Tibial nerve (tissue), 4 donors: ENCODE measurements at regions not wholly inside any gene's neighbourhood (a gene's known extent, or its start where the extent isn't known, plus 50 kb on each side); places are given as distances from the start of the nearest gene placed in this dataset.

ENCODE experiments used
- DNase-seq, 2 donors: peaks; one replicate each; pipeline ENCODE4 v3.0.0-alpha.2; 2019; ENCODE audit warnings: low spot score in 2 of 2
- H3K27ac ChIP-seq, 4 donors: fragments of 200-600 bp; sonication (generic) in 3 of 4; one replicate each; pipeline ENCODE4 v1.5.1; 2017 to 2019; ENCODE audit warnings: mild to moderate bottlenecking in 1 of 4
- H3K27me3 ChIP-seq, 2 donors: fragments of 200-600 bp; sonication (generic) in 1 of 2; one replicate each; pipeline versions ENCODE4 v1.5.1 to v1.6.0; 2017 to 2019
- H3K36me3 ChIP-seq, 3 donors: fragments of 200-600 bp; sonication (generic); one replicate each; pipeline ENCODE4 v1.5.1; 2018 to 2019
- H3K4me1 ChIP-seq, 4 donors: fragments of 200-600 bp; sonication (generic) in 3 of 4; one replicate each; pipeline ENCODE4 v1.5.1; 2017 to 2019
- H3K4me3 ChIP-seq, 4 donors: fragments of 200-600 bp; sonication (generic) in 3 of 4; one replicate each; pipeline ENCODE4 v1.5.1; 2017 to 2019; ENCODE audit warnings: mild to moderate bottlenecking in 1 of 4, moderate library complexity in 1 of 4
- H3K9me3 ChIP-seq, 4 donors: fragments of 200-600 bp; sonication (generic) in 3 of 4; one replicate each; pipeline ENCODE4 v1.5.1; 2017 to 2019
- EP300 ChIP-seq, 2 donors: sonication (generic); formaldehyde crosslinking; IDR thresholded peaks; one replicate each; pipeline ENCODE4 v1.6.1; 2017; ENCODE audit warnings: antibody characterized with exemption in 2 of 2, mild to moderate bottlenecking in 1 of 2
- POLR2A ChIP-seq, 2 donors: fragments of 450-650 bp; IDR thresholded peaks; one replicate each; pipeline ENCODE4 v1.6.1; 2017; ENCODE audit warnings: antibody characterized with exemption in 2 of 2, mild to moderate bottlenecking in 2 of 2, moderate library complexity in 2 of 2
- WGBS, 2 donors: methylation state at CpG; one replicate each; pipeline ENCODE4 v1.1.5; 2018; 5-methylcytosine and 5-hydroxymethylcytosine counted together
- TF ChIP-seq, protein P1 (sequence below), 5 experiments: fragments of 200-600 bp in 3 of 5; fragments of 450-650 bp in 2 of 5; sonication (generic) in 3 of 5; IDR thresholded peaks; one replicate each; pipeline ENCODE4 v1.5.1; 2016 to 2019; ENCODE audit warnings: antibody characterized with exemption in 5 of 5, mild to moderate bottlenecking in 3 of 5, moderate library complexity in 2 of 5

DNA sequence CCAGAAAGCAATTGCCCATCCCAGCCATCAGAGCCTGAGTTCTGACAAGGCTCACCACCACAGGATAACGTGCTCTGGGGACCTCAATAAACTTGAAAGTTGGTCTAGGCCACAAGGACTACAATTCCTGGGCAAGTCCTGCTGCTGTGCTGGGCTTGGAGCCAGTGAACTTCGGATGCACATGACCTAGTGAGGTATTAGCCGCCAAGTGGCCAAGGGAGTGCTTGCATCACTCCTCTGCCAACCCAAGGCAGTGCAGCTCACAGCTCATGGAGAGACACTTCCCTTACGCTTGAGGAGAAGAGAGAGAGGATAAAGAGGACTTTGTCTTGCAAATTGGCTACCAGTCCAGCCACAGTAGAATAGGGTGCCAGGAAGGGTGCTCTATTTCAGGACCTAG, 219.6 kb downstream of the MBD2 start:
- Histone ChIP-seq H3K4me1 (no peaks in the 10 kb centered on the region), H3K27ac (no peak overlapping the region), H3K4me3 (no peak overlapping the region), H3K9me3 (no peaks in the 10 kb centered on the region), H3K27me3 (no peaks in the 10 kb centered on the region), H3K36me3 (no peaks in the 10 kb centered on the region)
- no peak for DNase-seq
- 67 to 72% methylated on average over 3 to 4 of the region's 4 CpGs for WGBS, 2 donors
- no peak for TF ChIP-seq POLR2A (IDR thresholded peaks at IDR 0.05)
- TF ChIP-seq, protein P1, sequence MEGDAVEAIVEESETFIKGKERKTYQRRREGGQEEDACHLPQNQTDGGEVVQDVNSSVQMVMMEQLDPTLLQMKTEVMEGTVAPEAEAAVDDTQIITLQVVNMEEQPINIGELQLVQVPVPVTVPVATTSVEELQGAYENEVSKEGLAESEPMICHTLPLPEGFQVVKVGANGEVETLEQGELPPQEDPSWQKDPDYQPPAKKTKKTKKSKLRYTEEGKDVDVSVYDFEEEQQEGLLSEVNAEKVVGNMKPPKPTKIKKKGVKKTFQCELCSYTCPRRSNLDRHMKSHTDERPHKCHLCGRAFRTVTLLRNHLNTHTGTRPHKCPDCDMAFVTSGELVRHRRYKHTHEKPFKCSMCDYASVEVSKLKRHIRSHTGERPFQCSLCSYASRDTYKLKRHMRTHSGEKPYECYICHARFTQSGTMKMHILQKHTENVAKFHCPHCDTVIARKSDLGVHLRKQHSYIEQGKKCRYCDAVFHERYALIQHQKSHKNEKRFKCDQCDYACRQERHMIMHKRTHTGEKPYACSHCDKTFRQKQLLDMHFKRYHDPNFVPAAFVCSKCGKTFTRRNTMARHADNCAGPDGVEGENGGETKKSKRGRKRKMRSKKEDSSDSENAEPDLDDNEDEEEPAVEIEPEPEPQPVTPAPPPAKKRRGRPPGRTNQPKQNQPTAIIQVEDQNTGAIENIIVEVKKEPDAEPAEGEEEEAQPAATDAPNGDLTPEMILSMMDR (IDR thresholded peaks at IDR 0.05): no peak
- no peak for TF ChIP-seq EP300 (IDR thresholded peaks at IDR 0.05)

DNA sequence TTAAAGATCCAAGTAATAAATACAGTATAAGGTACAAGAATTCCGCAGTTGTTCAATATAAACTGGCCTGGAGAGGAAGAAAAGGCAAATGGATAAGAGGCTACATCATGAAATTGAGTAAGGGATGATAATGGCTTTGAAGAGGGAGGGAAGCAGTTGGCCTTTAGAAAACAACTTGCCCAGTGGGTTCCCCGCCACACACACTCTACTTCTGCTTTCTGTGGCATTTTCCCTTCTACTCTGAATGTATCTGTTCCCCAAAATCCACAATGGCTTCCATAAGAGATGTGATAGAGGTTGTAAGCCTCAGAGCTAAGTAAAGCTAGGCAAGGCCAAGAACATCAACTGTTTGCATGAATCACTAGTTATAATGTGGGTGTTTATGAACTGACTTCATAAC, 221.3 kb downstream of the MBD2 start:
- DNase-seq: no peak
- Histone ChIP-seq H3K27ac (no peak overlapping the region), H3K4me3 (no peak overlapping the region), H3K9me3 (no peaks in the 10 kb centered on the region), H3K36me3 (no peaks in the 10 kb centered on the region), H3K27me3 (no peaks in the 10 kb centered on the region), H3K4me1 (no peaks in the 10 kb centered on the region)
- WGBS, 2 donors: 93% methylated on average over 2 of the region's 2 CpGs
- TF ChIP-seq, protein P1 (IDR thresholded peaks at IDR 0.05): no peak
- TF ChIP-seq EP300 (IDR thresholded peaks at IDR 0.05): no peak

DNA sequence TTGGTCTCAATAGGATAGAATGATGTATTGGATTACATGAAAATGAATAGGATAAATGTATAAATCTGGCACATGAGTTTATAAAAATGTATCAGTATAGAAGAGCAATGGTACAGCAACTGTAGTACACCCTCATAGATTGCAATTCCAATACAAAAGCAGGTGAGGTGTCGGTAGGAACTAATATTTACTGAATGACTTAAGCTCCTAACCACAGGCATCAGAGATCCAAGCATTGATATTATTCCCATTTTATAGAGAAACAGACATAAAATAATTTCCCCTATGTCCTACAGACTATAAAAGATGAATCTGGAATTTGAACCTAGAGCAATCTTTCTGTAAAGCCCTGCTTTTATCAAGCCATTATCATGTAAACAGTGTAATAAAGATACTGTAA, 227.4 kb downstream of the MBD2 start:
- no peak for DNase-seq
- H3K27ac ChIP-seq: no peak overlapping the region
- no peak overlapping the region for H3K4me3 ChIP-seq
- no peaks in the 10 kb centered on the region for H3K27me3 ChIP-seq
- no peak for TF ChIP-seq EP300 (IDR thresholded peaks at IDR 0.05)
- TF ChIP-seq, protein P1 (IDR thresholded peaks at IDR 0.05): no peak
- no peak for TF ChIP-seq POLR2A (IDR thresholded peaks at IDR 0.05)
- WGBS, 2 donors: 90 to 96% methylated on average over 1 of the region's 1 CpG
- H3K4me1 ChIP-seq: no peaks in the 10 kb centered on the region
- H3K36me3 ChIP-seq: no peaks in the 10 kb centered on the region
- no peaks in the 10 kb centered on the region for H3K9me3 ChIP-seq

DNA sequence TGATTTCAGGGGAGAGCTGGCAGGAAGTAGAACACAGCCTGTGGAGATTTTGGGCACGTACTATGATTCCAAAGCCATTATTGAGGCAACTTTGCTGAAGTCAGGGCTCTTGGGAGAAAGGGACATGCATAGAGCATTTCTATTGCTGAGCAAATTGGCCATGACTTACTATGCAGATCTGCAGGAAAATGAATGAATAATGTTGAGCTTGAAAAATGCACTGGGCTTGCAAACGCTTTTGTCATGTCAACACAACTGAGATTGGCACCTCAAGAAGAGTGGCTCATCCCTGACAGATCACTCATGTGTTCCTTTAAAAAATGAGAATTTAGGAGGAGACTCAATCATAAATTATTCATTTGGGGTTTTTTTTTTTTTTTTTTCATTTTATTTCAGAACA, 230.5 kb downstream of the MBD2 start:
- no peak for DNase-seq
- 84% methylated on average over 2 of the region's 2 CpGs for whole genome bisulfite sequencing, 2 donors

DNA sequence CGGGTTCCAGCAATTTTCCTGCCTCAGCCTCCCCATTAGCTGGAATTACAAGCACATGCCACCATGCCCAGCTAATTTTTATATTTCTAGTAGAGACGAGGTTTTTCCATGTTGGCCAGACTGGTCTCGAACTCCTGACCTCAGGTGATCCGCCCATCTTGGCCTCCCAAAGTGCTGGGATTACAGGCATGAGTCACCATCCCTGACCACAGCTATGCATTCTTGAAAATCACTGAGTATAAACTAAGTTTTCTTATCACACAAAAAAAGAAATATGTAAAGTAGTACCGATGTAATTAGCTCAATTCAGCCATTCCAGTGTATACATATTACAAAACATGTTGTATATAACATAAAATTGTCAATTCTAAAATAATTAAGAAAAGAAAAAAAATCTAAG, 232.7 kb downstream of the MBD2 start:
- Histone ChIP-seq H3K4me1 (no peaks in the 10 kb centered on the region), H3K27ac (no peak overlapping the region), H3K9me3 (no peaks in the 10 kb centered on the region), H3K36me3 (no peaks in the 10 kb centered on the region), H3K4me3 (no peak overlapping the region), H3K27me3 (no peaks in the 10 kb centered on the region)
- TF ChIP-seq EP300 (IDR thresholded peaks at IDR 0.05): no peak
- TF ChIP-seq, protein P1 (IDR thresholded peaks at IDR 0.05): no peak
- no peak for TF ChIP-seq POLR2A (IDR thresholded peaks at IDR 0.05)
- WGBS, 2 donors: 72 to 79% methylated on average over 5 of the region's 5 CpGs
- no peak for DNase-seq

More for the DNA sequence above, 230.5 kb downstream of the MBD2 start:
- H3K9me3 ChIP-seq: no peaks in the 10 kb centered on the region
- H3K4me3 ChIP-seq: no peak overlapping the region
- no peaks in the 10 kb centered on the region for H3K27me3 ChIP-seq
- no peaks in the 10 kb centered on the region for H3K4me1 ChIP-seq
- H3K27ac ChIP-seq: no peak overlapping the region
- TF ChIP-seq EP300 (IDR thresholded peaks at IDR 0.05): no peak
- TF ChIP-seq, protein P1 (IDR thresholded peaks at IDR 0.05): no peak
- TF ChIP-seq POLR2A (IDR thresholded peaks at IDR 0.05): no peak
- no peaks in the 10 kb centered on the region for H3K36me3 ChIP-seq
